Mesothelial cell of epicardium (in vitro differentiated cells): ENCODE measurements at regions not wholly inside any gene's neighbourhood (a gene's known extent, or its start where the extent isn't known, plus 50 kb on each side); places are given as distances from the start of the nearest gene placed in this dataset.

Experiments used
- DNase-seq, 2 experiments: peaks; one replicate each; pipeline ENCODE4 v3.0.0; 2021; ENCODE audit warnings: low spot score in 2 of 2; ENCODE audit not compliant: unreplicated experiment in 2 of 2
- H3K27ac Mint-ChIP-seq: 2 replicates; pipeline ENCODE4 v1.8.0; 2021; ENCODE audit warnings: mixed read lengths
- H3K27me3 Mint-ChIP-seq: 2 replicates; pipeline ENCODE4 v1.8.0; 2021; ENCODE audit warnings: low read depth, mixed read lengths
- H3K36me3 Mint-ChIP-seq: 2 replicates; pipeline ENCODE4 v1.8.0; 2021; ENCODE audit warnings: mixed read lengths
- H3K4me1 Mint-ChIP-seq: 2 replicates; pipeline ENCODE4 v1.8.0; 2021; ENCODE audit warnings: mixed read lengths
- H3K4me3 Mint-ChIP-seq: 2 replicates; pipeline ENCODE4 v1.8.0; 2021; ENCODE audit warnings: mild to moderate bottlenecking, moderate library complexity, mixed read lengths
- H3K9me3 Mint-ChIP-seq: 2 replicates; pipeline ENCODE4 v1.8.0; 2021; ENCODE audit warnings: mixed read lengths
- CTCF ChIP-seq: fragments of 200-600 bp; sonication (generic); IDR thresholded peaks from one replicate; pipeline ENCODE4 v1.5.0; 2021; ENCODE audit warnings: antibody characterized with exemption; ENCODE audit not compliant: unreplicated experiment

- Mint-ChIP-seq H3K36me3 (no peaks in the 10 kb centered on the region), H3K27ac (no peak overlapping the region)
- TF ChIP-seq CTCF, result no peak
Observed at GRCh38 chr1:68327414-68327813, 95.1 kb upstream of the WLS start.

GRCh38 chr1:68326481-68326880 is 94.2 kb upstream of the WLS start:
- no peaks in the 10 kb centered on the region for H3K4me1 Mint-ChIP-seq
- H3K27ac Mint-ChIP-seq, result no peak overlapping the region
- DNase-seq, result no peak
- H3K9me3 Mint-ChIP-seq, result no peaks in the 10 kb centered on the region
- no peak overlapping the region for H3K4me3 Mint-ChIP-seq
- TF ChIP-seq CTCF, result no peak
- H3K27me3 Mint-ChIP-seq, result no peaks in the 10 kb centered on the region
- no peaks in the 10 kb centered on the region for H3K36me3 Mint-ChIP-seq

More at GRCh38 chr1:68327414-68327813, 95.1 kb upstream of the WLS start:
- no peaks in the 10 kb centered on the region for H3K9me3 Mint-ChIP-seq
- no peak overlapping the region for H3K4me3 Mint-ChIP-seq
- no peaks in the 10 kb centered on the region for H3K27me3 Mint-ChIP-seq
- no peak for DNase-seq
- H3K4me1 Mint-ChIP-seq, result no peaks in the 10 kb centered on the region

- H3K9me3 Mint-ChIP-seq, result no peaks in the 10 kb centered on the region
- H3K4me1 Mint-ChIP-seq, result peaks cover 13% of the 10 kb centered on the region
- H3K4me3 Mint-ChIP-seq, result no peak overlapping the region
- no peaks in the 10 kb centered on the region for H3K36me3 Mint-ChIP-seq
- no peak overlapping the region for H3K27ac Mint-ChIP-seq
- H3K27me3 Mint-ChIP-seq, result no peaks in the 10 kb centered on the region
- TF ChIP-seq CTCF, result no peak
- DNase-seq, result no peak
Observed at GRCh38 chr1:68324316-68324715, 92.0 kb upstream of the WLS start.

- no peak overlapping the region for H3K4me3 Mint-ChIP-seq
- no peak for DNase-seq
- TF ChIP-seq CTCF, result no peak
- no peaks in the 10 kb centered on the region for H3K27me3 Mint-ChIP-seq
- no peaks in the 10 kb centered on the region for H3K9me3 Mint-ChIP-seq
- H3K27ac Mint-ChIP-seq, result no peak overlapping the region
- H3K36me3 Mint-ChIP-seq, result no peaks in the 10 kb centered on the region
- peaks cover 13% of the 10 kb centered on the region for H3K4me1 Mint-ChIP-seq
Observed at GRCh38 chr1:68322837-68323687, 90.7 kb upstream of the WLS start.

GRCh38 chr1:68322096-68322495 is 89.8 kb upstream of the WLS start:
- no peak overlapping the region for H3K27ac Mint-ChIP-seq
- H3K27me3 Mint-ChIP-seq, result no peaks in the 10 kb centered on the region
- TF ChIP-seq CTCF, result no peak
- no peak for DNase-seq
- H3K4me3 Mint-ChIP-seq, result no peak overlapping the region
- H3K9me3 Mint-ChIP-seq, result peaks cover 5% of the 10 kb centered on the region
- peaks cover 13% of the 10 kb centered on the region for H3K4me1 Mint-ChIP-seq
- peaks cover 1% of the 10 kb centered on the region for H3K36me3 Mint-ChIP-seq
